ENCODE measurements at regions not wholly inside any gene's neighbourhood (a gene's known extent, or its start where the extent isn't known, plus 50 kb on each side); places are given as distances from the start of the nearest gene placed in this dataset.
"Not testable (repeated sequence)": the region's sequence is repeated elsewhere in the genome, so short reads cannot be mapped to it uniquely, and the experiment has no call there.

DNA sequence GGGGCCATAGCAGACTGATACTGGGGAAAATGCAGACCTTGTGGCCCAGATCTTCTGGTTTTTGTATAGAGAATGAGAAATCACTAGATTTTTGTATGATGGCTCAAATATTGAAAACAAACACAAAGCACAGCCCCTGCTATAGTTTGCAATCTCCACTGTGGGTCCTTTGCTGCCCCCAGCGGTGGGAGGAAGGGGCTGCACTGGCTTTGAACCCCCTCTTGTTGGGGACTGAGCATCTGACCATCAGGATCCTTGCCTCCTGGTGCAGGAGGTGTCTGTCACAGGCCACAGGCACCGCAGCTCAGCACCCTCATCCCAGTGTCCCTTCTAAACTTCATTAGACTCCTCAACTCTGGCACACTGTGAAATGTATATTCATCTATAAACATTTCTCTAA lies 252.3 kb downstream of the BCL2L11 start:
- DNase-seq, result not testable (repeated sequence)

DNA sequence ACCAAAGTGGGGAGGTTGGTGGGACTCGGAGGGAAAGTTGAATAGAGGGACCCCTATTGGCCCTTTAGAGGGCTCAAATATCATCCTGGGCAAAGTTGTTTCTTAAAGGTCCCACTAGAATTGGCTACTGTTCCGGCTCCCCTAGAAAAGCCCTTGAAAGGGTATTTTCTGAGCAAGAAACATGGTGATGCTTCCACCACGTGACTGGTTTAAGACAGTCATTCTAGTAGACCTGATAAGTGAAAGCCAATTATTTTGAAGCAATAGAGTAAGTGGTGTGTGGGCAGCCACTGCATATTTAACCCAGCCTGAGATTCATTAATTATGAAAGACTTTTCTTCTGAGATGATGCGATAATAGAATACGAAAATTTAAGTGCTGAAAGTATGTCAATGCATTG lies 253.3 kb downstream of the BCL2L11 start:
- DNase-seq, result not testable (repeated sequence)

GRCh38 chr2:111374734-111375133 lies 254.0 kb downstream of the BCL2L11 start:
- not testable (repeated sequence) for DNase-seq

DNA sequence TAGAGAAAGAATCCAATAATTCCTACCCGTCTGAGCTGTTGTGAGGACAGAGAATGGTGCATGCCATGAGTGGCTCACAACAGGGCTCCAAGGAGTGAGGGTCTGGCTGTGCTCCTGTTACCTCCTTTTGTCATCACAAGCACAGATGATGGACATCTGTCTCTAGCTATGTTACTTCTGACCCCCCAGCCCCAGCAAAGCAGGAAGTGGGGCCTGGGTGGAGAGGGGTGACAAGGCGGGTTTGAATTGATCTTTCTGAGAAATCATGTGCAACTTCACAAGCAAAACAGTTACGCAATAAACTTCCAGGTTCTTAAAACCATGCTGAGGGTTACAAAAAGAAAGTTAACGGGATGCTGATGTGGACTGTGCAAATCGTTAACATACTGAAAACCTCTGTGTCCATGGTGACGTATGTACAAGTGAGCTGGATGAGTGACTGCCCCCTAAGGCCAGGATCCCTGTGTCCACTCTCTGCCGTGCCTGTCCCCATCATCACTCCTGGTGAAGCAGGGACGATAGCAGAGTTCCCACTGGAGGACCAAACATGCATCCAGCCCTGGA lies 254.7 kb downstream of the BCL2L11 start:
- not testable (repeated sequence) for DNase-seq

DNA sequence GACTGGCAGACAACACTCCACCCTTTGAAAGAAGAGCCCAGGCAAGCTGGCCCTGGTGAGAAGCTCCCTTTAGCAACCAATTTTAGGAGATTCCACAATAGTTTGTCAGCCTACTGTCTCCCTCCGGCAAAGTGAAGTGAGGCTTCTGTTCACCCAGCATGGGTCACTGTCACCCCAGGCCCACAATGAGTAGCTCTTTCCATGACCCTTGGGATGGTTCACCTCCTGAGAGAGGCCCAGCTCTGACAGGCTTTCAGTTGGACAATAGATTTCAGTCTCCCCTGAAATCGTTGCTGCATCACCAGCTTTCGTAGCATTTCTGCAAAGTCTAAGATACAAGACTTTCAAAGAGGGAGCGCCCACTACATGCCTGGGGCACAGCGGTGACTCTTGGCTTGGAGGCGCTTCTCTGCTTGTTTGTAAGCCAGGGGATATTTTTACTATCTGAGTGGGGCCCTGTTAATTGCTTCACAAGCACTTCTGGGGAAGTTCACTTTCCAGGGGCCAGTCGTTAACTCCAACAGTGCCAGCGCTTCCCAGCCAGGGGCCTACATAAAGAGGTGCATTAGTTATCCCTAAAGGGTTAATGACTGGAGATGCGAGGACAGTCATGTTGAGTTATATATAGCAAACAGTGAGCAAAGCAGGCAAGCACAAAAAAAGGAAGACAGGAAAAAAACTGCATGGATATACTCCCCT lies 255.7 kb downstream of the BCL2L11 start:
- not testable (repeated sequence) for DNase-seq

DNA sequence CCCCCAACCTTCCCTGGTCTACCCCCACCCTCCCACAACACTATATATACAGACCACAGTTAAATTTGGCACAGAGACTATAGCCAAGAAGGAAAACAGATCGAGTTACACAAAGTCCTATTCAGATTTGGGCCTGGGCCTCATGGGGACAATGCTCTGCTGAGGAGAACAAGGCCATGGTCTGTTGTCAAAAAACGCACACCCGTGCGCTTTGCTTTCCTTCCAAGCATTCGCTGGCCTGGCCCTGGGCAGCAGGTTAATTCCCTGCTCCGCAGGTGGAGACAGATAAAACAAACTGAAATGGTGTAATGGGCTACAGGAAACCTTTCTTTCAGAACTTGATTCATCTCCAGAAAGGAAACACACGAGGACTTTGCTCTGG lies 256.2 kb downstream of the BCL2L11 start:
- DNase-seq, result peak; percentile 22

- not testable (repeated sequence) for DNase-seq
These were observed 256.8 kb downstream of the BCL2L11 start for GRCh38 chr2:111377386-111377959.

DNA sequence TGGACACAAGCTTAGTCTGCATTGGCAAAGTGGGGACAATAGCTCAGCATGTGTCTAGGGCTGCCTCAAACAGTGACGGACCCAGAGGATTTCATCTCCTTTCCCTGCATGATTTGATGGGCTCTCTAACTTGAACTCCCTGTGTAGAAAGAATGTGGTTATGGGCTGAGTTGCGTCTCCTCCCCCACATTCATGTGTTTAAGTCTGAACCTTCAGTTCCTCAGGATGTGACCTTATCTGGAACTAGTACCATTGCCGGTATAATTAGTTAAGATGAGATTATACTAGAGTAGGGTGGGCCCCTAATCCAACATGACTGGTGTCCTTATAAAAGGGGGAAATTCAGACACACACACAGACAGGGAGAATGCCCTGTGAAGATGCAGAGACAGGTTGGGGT lies 257.6 kb downstream of the BCL2L11 start:
- DNase-seq, result not testable (repeated sequence)

- not testable (repeated sequence) for DNase-seq
These were observed 260.2 kb downstream of the BCL2L11 start for GRCh38 chr2:111380733-111381439.

DNA sequence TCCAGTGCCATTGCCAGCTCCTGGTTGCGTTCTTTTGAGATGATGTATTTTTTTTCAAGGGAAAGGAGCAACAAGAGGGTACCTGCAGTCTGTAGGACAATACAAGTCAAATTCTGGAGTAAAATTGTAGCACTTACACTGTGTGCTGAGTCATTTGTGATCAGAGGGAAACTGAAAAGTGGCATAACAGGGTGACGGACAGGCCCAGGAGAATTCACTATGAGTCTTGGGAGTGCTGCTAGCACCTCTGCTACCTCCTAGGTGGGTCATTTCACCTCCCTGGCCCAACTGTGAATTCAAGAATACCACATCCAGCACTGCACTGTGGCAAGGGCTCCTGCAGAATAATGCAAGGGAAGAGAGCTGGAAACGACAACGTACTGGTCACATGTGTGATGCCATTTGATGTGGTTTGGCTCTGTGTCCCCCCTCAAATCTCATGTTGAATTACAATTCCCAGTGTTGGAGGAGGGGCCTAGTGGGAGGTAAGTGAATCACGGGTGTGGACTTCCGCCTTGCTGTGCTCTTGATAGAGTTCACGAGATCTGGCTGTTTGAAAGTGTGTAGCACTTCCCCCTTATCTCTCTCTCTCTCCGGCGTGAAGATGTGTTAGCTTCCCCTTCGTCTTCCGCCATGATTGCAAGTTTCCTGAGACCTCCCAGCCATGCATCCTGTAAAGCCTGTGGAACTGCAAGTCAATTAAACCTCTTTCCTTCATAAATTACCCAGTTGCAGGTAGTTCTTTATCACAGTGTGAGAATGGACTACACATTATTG lies 261.0 kb downstream of the BCL2L11 start:
- not testable (repeated sequence) for DNase-seq

DNA sequence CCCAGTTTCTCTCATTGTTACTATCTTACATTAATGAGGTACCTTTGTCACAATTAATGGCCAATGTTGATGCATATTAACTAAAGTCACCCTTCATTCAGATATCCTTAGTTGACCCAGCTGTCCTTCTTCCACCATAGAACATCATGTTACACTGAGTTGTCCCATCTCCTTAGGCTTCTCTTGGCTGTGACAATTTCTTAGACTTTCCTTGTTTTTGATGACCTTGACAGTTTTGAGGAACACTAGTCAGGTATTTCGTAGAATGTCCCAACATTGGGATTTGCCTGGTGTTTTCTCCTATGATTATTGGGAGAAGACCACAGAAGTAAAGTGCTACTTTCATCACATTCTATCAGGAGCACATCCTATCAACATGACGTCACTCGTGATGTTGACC lies 261.8 kb downstream of the BCL2L11 start:
- DNase-seq, result not testable (repeated sequence)

- DNase-seq, result not testable (repeated sequence)
These were observed 262.6 kb downstream of the BCL2L11 start for GRCh38 chr2:111383311-111383710.

GRCh38 chr2:111385226-111385957 lies 264.7 kb downstream of the BCL2L11 start:
- DNase-seq, result not testable (repeated sequence)

DNA sequence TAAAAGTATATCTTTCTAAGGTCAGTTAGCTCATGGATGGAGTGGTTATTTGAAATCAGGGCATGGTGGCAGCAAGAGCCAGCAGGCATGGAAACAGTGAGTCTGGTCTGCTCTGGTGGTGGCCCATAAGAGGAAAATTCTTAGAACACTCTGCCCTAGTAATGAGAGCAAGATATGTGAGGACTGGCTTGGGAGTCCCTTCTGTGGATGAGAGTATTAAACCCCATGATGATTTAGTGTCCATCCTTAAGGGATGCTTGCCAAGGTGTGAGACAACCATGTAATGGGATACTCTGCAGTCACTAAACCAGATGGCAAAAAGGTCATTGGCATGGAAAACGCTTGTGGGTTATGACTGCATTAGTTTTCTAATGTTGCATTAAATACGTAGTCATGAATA lies 269.9 kb downstream of the BCL2L11 start:
- DNase-seq, result not testable (repeated sequence)

DNA sequence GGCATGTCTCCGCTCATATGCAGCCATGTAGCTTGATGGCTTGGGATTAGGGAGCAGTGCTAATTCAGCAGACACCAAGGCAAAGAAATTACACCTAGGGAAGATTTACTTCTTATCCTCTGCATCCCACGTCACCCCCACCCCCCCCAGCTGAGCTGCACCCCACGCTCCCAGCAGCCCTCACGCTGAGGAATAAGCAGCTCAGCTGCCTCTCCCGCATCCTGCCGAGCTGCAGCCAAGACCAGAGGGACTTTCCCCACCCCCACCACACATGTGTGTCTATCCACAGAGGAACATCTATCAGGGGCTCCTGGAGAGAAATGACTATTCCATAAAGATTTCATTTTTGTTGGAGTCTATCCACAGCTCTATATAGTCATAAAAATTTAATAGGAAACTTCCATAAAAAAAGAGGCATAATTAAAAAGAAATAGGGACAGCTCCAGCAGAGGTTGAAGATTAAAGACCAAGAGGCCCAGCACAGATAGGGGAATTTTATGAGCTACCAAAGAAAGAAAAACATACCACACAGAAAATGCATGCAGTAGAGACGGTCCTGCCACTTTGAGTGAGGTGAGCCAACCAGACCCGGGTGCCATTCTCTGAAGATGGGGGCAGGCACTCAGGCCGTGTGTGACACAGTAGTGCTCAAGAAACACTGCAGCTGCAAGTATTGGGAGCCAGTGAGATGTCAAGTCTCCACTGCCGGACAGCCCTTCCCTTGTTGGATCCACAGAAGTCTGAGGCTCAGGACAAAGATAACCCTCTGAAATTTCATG lies 274.8 kb downstream of the BCL2L11 start:
- DNase-seq, result not testable (repeated sequence)

GRCh38 chr2:111400598-111401253 lies 280.0 kb downstream of the BCL2L11 start:
- DNase-seq, result not testable (repeated sequence)

DNA sequence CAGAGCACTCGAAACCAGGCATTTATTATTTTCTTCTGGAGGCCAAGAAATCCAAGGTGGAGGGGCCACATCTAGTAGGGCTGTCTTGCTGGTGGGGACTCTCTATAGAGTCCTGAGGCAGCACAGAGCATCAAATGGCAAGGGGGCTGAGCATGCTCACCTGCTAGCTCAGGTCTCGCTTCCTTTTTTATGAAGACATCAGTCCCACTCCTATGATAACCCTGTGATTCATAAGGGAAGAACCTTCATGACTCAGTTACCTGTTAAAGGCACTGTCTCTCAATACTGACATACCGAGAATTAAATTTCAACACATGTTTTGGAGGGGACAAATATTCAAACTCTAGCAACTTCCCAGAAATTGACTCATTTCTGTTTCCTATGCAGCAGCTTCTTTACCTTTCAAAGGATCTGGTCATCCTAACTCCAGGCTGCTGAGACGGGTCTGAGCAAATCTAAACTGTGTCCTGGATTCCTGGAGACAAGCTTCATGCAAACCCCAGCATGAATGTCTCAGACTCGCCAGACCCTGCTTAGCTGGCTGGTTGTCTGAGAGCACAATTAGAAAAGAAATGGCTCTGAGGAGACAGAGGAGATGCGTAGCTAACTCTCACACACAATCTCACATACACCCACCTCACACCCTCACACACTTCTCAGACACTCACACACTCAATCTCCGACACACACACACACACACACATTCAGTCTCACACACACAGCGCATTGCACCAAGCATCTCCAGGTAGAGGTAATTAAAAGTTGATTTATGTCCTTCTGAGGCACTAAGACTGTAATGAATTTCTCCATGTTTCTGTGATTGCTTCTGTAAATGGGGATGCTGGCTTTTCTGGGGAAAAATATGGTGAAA lies 280.8 kb downstream of the BCL2L11 start:
- not testable (repeated sequence) for DNase-seq

DNA sequence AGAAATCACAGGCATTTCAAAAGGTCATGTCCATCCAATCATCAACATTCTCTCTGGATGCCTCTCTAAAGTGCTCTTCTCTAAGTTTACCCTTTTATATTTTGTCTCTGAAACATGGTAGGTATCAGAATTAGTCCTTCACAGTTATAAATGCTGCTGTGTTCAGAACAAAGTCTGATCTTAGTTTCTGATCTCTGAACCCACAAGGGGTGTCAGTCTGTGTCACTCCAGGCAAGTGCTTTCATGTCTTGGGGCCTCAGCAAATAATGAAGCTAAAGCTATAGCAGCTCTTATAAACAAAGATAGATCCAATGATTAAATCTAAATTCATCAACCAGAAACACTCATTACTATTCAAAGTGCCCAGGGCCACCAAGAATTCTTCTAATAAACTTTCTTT lies 281.7 kb downstream of the BCL2L11 start:
- DNase-seq, result not testable (repeated sequence)

GRCh38 chr2:111403287-111403686 lies 282.6 kb downstream of the BCL2L11 start:
- DNase-seq, result not testable (repeated sequence)

DNA sequence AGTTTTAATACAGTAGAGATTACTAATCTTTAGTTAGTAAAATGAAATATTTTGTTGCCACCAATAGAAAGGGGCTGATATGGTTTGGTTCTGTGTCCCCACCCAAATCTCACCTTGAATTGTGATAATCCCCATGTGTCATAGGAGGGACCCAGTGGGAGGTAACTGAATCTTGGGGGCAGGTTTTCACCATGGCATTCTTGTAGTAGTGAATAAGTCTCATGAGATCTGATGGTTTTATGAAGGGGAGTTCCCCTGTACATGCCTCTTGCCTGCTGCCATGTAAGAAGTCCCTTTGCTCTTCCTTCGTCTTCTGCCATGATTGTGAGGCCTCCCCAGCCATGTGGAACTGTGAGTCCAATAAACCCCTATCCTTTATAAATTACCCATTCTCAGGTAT lies 285.9 kb downstream of the BCL2L11 start:
- not testable (repeated sequence) for DNase-seq

All from retina (tissue), 1 donor.